Ishikawa (cell line): ENCODE measurements at regions not wholly inside any gene's neighbourhood (a gene's known extent, or its start where the extent isn't known, plus 50 kb on each side); places are given as distances from the start of the nearest gene placed in this dataset.

Experiments
- CEBPB ChIP-seq: IDR thresholded peaks from 2 replicates; pipeline ENCODE4 v1.6.1; 2012
- CREB1 ChIP-seq: IDR thresholded peaks from 2 replicates; pipeline ENCODE4 v1.6.1; 2012; ENCODE audit warnings: low read depth
- EGR1 ChIP-seq: IDR thresholded peaks from 2 replicates; pipeline ENCODE4 v1.6.1; 2012
- EP300 ChIP-seq: IDR thresholded peaks from 2 replicates; pipeline ENCODE4 v1.6.1; 2012; ENCODE audit warnings: borderline replicate concordance
- FOXM1 ChIP-seq: IDR thresholded peaks from 2 replicates; pipeline ENCODE4 v1.6.1; 2012; ENCODE audit warnings: low read depth, borderline replicate concordance
- MAX ChIP-seq: IDR thresholded peaks from 2 replicates; pipeline ENCODE4 v1.6.1; 2012
- NFIC ChIP-seq: IDR thresholded peaks from 2 replicates; pipeline ENCODE4 v1.6.1; 2012
- RAD21 ChIP-seq: IDR thresholded peaks from 2 replicates; pipeline ENCODE4 v1.6.1; 2012; ENCODE audit warnings: low read depth
- REST ChIP-seq: IDR thresholded peaks from 2 replicates; pipeline ENCODE4 v1.6.1; 2012; ENCODE audit warnings: low read depth, mild to moderate bottlenecking
- TAF1 ChIP-seq: IDR thresholded peaks from 2 replicates; pipeline ENCODE4 v1.6.1; 2012; ENCODE audit warnings: low read depth, mild to moderate bottlenecking
- TCF12 ChIP-seq: IDR thresholded peaks from 2 replicates; pipeline ENCODE4 v1.6.1; 2012; ENCODE audit warnings: low read depth
- TEAD4 ChIP-seq: IDR thresholded peaks from 2 replicates; pipeline ENCODE4 v1.6.1; 2012
- USF1 ChIP-seq: IDR thresholded peaks from 2 replicates; pipeline ENCODE4 v1.6.1; 2012
- YY1 ChIP-seq: IDR thresholded peaks from 2 replicates; pipeline ENCODE4 v1.6.1; 2012; ENCODE audit warnings: low read depth
- ZBTB7A ChIP-seq: IDR thresholded peaks from 2 replicates; pipeline ENCODE4 v1.6.1; 2012; ENCODE audit warnings: low read depth

GRCh38 chr4:100790836-100791615 is 273.2 kb upstream of the EMCN start:
- TF ChIP-seq RAD21 (no peak), CREB1 (no peak), REST (no peak), MAX (no peak), ZBTB7A (no peak), FOXM1 (no peak), EP300 (no peak), TAF1 (no peak), EGR1 (no peak), CEBPB (no peak), YY1 (no peak), TEAD4 (no peak)

GRCh38 chr4:100789991-100790390 is 272.2 kb upstream of the EMCN start:
- no peak for TF ChIP-seq CREB1
- TF ChIP-seq CEBPB: no peak
- no peak for TF ChIP-seq ZBTB7A
- no peak for TF ChIP-seq TAF1
- TF ChIP-seq NFIC: no peak
- no peak for TF ChIP-seq RAD21
- no peak for TF ChIP-seq TEAD4
- no peak for TF ChIP-seq FOXM1
- TF ChIP-seq TCF12: no peak
- no peak for TF ChIP-seq EP300
- TF ChIP-seq MAX: no peak

GRCh38 chr4:100786481-100786880 is 268.7 kb upstream of the EMCN start:
- no peak for TF ChIP-seq NFIC
- TF ChIP-seq TAF1: no peak
- no peak for TF ChIP-seq EGR1
- TF ChIP-seq YY1: no peak
- no peak for TF ChIP-seq REST
- no peak for TF ChIP-seq MAX
- no peak for TF ChIP-seq ZBTB7A
- TF ChIP-seq TCF12: no peak
- no peak for TF ChIP-seq FOXM1
- TF ChIP-seq CEBPB: no peak
- no peak for TF ChIP-seq TEAD4
- no peak for TF ChIP-seq CREB1
- TF ChIP-seq USF1: no peak
- no peak for TF ChIP-seq RAD21

GRCh38 chr4:100782356-100782755 is 264.5 kb upstream of the EMCN start:
- TF ChIP-seq ZBTB7A: no peak
- no peak for TF ChIP-seq YY1
- TF ChIP-seq TEAD4: no peak
- TF ChIP-seq MAX: no peak
- no peak for TF ChIP-seq USF1

- TF ChIP-seq NFIC (no peak), RAD21 (no peak), YY1 (no peak), EGR1 (no peak), MAX (no peak), CEBPB (no peak), CREB1 (no peak), TAF1 (no peak), FOXM1 (no peak), TEAD4 (no peak), TCF12 (no peak), USF1 (no peak), ZBTB7A (no peak)
Observed at GRCh38 chr4:100781435-100781834, 263.6 kb upstream of the EMCN start.
